Activated CD4-positive, alpha-beta T cell treated with anti-CD3 and anti-CD28 coated beads, Interleukin-2, amount 10 ng/mL, durations not matched to agents 24 days and 14 days (primary cell): ENCODE measurements at regions not wholly inside any gene's neighbourhood (a gene's known extent, or its start where the extent isn't known, plus 50 kb on each side); places are given as distances from the start of the nearest gene placed in this dataset.
"Not testable (repeated sequence)": the region's sequence is repeated elsewhere in the genome, so short reads cannot be mapped to it uniquely, and the experiment has no call there.

Experiments
- DNase-seq: peaks from one replicate; pipeline ENCODE4 v3.0.0; 2022
- H3K27ac Mint-ChIP-seq: one replicate; pipeline ENCODE4 v1.8.0; 2022; ENCODE audit warnings: mild to moderate bottlenecking, mixed read lengths
- H3K27me3 Mint-ChIP-seq: one replicate; pipeline ENCODE4 v1.8.0; 2022; ENCODE audit warnings: mixed read lengths
- H3K36me3 Mint-ChIP-seq: one replicate; pipeline ENCODE4 v1.8.0; 2022; ENCODE audit warnings: low read depth, mild to moderate bottlenecking, mixed read lengths
- H3K4me1 Mint-ChIP-seq: one replicate; pipeline ENCODE4 v1.8.0; 2021; ENCODE audit warnings: mixed read lengths
- H3K4me3 Mint-ChIP-seq: one replicate; pipeline ENCODE4 v1.8.0; 2022; ENCODE audit warnings: mild to moderate bottlenecking, moderate library complexity, mixed read lengths
- H3K9me3 Mint-ChIP-seq: one replicate; pipeline ENCODE4 v1.8.0; 2021; ENCODE audit warnings: mixed read lengths
- intact Hi-C: fragments of 100-400 bp; cut with micrococcal nuclease; formaldehyde crosslinking; loops from one replicate; pipeline ENCODE4 v1.15.1; 2023

DNA sequence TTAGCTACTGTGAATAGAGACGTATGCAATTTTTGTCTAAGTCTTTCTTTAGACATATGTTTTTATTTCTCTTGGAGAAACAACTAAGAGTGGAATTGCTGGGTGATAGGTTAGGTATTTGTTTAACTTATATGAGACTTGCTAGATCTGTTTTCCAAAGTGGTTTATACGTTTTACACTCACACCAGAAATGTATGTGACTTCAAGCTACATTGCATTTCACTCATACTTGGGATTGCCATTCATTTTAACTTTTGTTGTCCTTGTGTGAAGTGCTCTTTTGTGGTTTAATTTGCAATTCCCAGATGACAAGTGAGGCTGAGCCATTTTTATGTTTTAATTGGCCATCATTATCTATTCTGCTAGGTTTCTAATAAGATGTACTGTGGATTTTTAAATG is 817.2 kb downstream of the GLUD2 start:
- H3K27ac Mint-ChIP-seq, result no peak overlapping the region
- H3K27me3 Mint-ChIP-seq, result no peaks in the 10 kb centered on the region
- no peaks in the 10 kb centered on the region for H3K36me3 Mint-ChIP-seq
- no peak for DNase-seq
- H3K4me1 Mint-ChIP-seq, result no peaks in the 10 kb centered on the region
- no peaks in the 10 kb centered on the region for H3K9me3 Mint-ChIP-seq
- H3K4me3 Mint-ChIP-seq, result no peak overlapping the region
- intact Hi-C loops, result no loop called here

DNA sequence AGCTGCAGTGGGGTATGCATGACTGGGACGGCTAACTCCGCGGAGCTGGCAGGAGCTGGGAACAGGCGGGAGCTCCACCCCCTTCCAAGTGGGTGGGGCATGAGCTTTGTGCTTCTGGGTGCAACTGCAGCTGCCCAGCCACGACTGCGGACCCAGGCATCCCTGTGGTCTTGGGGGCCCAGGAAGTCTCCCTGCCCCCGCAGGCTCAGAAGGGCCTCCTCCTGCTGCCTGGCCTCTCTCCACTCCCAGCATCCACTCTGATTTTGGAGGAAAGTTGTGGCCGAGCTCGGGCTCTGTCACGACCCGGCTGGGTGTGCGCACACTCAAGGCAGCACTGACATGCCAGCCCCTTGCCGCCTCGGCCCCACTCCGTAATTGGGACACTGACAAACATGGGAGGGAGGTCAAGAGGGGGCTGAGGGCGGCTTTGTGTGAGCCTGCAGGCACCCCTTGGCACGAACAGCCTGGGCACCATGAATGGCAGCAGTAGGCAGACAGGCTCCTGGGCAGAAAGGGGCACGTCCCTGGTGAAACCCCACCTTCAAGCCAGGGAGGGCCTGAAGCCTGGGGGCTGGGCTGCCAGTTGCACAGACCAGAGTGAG is 822.6 kb downstream of the GLUD2 start:
- intact Hi-C loops, result no loop called here
- no peak for DNase-seq
- Mint-ChIP-seq H3K4me1 (no peaks in the 10 kb centered on the region), H3K36me3 (no peaks in the 10 kb centered on the region), H3K4me3 (no peak overlapping the region), H3K9me3 (no peaks in the 10 kb centered on the region), H3K27me3 (no peaks in the 10 kb centered on the region), H3K27ac (no peak overlapping the region)

DNA sequence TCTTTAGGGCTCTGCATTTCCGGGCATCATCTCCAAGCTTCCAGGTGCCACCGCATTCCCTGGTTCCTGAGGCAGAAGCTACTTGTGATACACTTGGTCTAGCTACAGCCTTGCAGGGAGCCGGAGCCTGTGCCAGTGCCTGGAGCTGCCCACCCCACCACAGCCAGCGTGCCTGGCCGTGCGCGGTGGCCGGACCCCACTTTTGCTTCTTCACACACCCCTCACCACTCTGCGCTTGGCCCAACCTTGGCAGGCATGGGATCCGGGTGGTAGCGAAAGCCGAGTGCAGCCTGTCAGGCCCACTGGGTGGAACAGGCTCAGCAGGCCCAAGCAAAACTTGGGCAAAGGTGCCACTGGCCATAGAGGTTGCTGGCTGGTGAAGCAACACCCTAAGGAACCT is 823.7 kb downstream of the GLUD2 start:
- intact Hi-C loops, result no loop called here

DNA sequence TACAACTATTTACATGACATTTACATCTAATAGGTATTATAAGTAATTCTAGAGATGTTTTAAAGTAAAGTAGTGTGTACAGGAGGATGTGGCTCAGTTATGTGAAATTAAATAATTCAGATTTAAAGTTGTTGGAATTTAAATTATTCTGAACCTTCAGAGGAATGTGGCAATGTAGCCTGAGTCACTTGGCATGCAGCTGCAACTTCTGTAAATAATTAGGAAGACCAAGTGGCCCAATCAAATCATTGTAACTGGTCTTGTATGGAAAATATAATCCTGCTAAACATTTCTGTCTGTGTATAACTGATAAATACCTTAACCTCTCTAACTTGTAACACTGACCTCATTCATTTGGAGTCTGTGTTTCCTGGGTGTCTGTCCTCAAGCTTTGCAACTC is 828.9 kb downstream of the GLUD2 start:
- Mint-ChIP-seq H3K36me3 (no peaks in the 10 kb centered on the region), H3K27me3 (no peaks in the 10 kb centered on the region), H3K4me1 (no peaks in the 10 kb centered on the region), H3K27ac (no peak overlapping the region), H3K4me3 (no peak overlapping the region), H3K9me3 (no peaks in the 10 kb centered on the region)
- intact Hi-C loops, result no loop called here
- no peak for DNase-seq

More for the DNA sequence above, 823.7 kb downstream of the GLUD2 start:
- Mint-ChIP-seq H3K36me3 (no peaks in the 10 kb centered on the region), H3K4me3 (no peak overlapping the region), H3K27ac (no peak overlapping the region), H3K9me3 (no peaks in the 10 kb centered on the region), H3K4me1 (no peaks in the 10 kb centered on the region), H3K27me3 (no peaks in the 10 kb centered on the region)
- DNase-seq, result no peak

DNA sequence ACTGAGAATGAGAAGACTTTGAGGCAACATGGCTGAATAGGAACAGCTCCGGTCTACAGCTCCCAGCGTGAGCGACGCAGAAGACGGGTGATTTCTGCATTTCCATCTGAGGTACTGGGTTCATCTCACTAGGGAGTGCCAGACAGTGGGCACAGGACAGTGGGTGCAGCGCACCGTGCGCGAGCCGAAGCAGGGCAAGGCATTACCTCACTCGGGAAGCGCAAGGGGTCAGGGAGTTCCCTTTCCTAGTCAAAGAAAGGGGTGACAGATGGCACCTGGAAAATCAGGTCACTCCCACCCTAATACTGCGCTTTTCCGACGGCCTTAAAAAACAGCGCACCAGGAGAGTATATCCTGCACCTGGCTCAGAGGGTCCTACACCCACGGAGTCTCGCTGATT is 829.9 kb downstream of the GLUD2 start:
- H3K4me3 Mint-ChIP-seq, H3K27ac Mint-ChIP-seq, H3K27me3 Mint-ChIP-seq, DNase-seq, H3K4me1 Mint-ChIP-seq, intact Hi-C loops, H3K36me3 Mint-ChIP-seq, H3K9me3 Mint-ChIP-seq: not testable (repeated sequence)

DNA sequence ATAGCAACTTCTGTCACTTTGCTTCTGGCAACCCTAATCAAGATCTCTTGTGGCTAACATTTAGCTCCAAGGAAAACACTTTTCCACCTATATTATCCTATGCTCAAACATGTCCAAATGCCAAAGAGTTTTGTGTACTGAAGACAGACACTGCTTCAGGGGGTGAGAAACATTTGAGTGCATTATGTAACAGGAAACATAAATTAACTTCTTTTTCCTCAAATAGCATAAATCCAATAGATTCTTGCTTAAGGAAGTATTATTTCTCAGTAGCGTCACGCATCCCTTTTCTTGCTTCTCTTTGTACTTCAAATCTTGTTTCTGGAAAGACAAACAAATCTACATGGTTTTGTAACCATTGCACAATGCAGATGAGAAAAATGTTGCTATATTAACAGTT is 839.1 kb downstream of the GLUD2 start:
- Mint-ChIP-seq H3K4me1 (no peaks in the 10 kb centered on the region), H3K27me3 (no peaks in the 10 kb centered on the region), H3K36me3 (no peaks in the 10 kb centered on the region), H3K27ac (no peak overlapping the region), H3K4me3 (no peak overlapping the region), H3K9me3 (no peaks in the 10 kb centered on the region)
- no peak for DNase-seq
- intact Hi-C loops, result no loop called here

DNA sequence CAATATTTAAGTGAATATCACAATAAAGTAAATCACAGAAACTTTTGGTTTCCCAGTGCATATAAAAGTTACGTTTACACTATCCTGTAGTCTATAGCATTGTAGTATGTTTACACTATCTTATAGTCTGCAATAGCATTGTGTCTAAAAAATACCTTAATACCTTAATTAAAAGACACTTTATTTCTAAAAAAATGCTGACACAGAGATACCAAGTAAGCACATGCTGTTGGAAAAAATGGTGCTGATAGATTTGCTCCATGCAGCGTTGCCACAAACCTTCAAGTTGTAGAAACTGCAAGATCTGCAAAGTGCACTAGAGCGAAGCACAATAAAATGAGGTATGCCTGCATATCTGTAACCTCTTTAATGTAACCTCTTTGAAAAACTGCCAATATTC is 847.3 kb downstream of the GLUD2 start:
- H3K36me3 Mint-ChIP-seq, result no peaks in the 10 kb centered on the region
- DNase-seq, result no peak
- intact Hi-C loops, result no loop called here
- H3K9me3 Mint-ChIP-seq, result no peaks in the 10 kb centered on the region
- H3K4me1 Mint-ChIP-seq, result no peaks in the 10 kb centered on the region
- no peaks in the 10 kb centered on the region for H3K27me3 Mint-ChIP-seq
- no peak overlapping the region for H3K27ac Mint-ChIP-seq
- H3K4me3 Mint-ChIP-seq, result no peak overlapping the region

DNA sequence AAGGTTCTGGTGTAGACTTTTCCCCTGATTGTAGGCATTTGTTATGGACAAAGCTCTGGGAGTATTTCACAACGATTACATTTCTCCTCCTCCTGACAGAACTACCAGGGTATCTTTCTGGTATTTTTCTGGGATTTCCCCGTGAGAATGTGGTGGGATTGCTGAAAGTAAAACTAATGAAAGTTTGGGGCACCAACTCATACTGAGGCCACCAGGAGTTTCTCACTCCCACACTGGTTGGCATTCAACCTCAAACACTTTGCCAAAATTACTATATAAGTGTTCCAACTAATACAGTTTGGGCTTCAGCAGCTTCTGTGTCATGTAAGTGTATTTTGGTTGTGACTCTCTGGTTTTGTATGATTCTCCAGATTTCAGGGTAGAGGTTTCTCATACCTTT is 855.1 kb downstream of the GLUD2 start:
- no peak overlapping the region for H3K4me3 Mint-ChIP-seq

DNA sequence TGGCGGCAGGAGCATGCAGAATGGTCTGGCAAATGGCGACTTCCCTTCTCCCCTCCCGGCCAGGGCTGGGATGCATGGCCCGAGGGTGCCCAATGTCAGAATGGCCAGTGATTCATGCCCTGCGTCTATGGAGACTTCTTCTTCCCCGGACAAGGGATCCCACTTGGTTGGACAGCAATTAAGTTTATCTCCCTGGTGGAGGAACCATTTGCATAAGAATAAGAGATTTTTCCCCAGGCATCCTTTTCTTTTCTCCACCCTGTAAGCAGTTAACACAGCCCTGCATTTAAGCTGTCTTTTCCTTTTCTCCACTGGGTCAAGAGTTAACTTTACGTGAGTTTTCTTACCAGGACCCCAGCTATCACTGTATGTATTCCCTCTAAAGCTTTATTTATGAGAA is 856.6 kb downstream of the GLUD2 start:
- DNase-seq, result no peak

More for the DNA sequence above, 855.1 kb downstream of the GLUD2 start:
- no peak for DNase-seq
- H3K27ac Mint-ChIP-seq, result no peak overlapping the region
- H3K4me1 Mint-ChIP-seq, result no peaks in the 10 kb centered on the region
- intact Hi-C loops, result no loop called here
- H3K27me3 Mint-ChIP-seq, result no peaks in the 10 kb centered on the region
- H3K36me3 Mint-ChIP-seq, result no peaks in the 10 kb centered on the region
- H3K9me3 Mint-ChIP-seq, result no peaks in the 10 kb centered on the region

DNA sequence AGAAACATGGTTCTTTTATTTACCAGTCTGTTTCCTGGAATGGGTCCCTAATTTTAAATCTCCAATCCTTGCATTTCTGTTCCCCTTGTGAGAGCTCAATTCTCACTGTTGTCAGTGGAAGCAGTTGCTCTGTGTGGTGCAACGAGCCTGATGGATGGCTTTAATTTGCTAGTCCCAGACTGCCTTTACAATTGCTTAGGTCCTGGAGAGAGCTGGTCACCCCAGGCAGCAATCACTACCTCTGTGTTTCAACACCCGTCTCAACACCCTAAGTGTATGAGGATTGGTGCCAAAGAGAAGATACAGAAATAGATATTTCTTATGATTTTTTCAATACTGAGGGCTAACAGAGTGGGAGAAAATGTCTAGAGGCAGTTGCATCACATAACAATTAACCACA is 873.8 kb downstream of the GLUD2 start:
- no peaks in the 10 kb centered on the region for H3K4me1 Mint-ChIP-seq
- H3K27me3 Mint-ChIP-seq, result no peaks in the 10 kb centered on the region
- H3K9me3 Mint-ChIP-seq, result peaks cover 4% of the 10 kb centered on the region
- H3K36me3 Mint-ChIP-seq, result no peaks in the 10 kb centered on the region
- DNase-seq, result no peak
- H3K4me3 Mint-ChIP-seq, result no peak overlapping the region
- intact Hi-C loops, result no loop called here
- H3K27ac Mint-ChIP-seq, result no peak overlapping the region

More for the DNA sequence above, 856.6 kb downstream of the GLUD2 start:
- Mint-ChIP-seq H3K9me3 (no peaks in the 10 kb centered on the region), H3K36me3 (no peaks in the 10 kb centered on the region), H3K27ac (no peak overlapping the region), H3K4me1 (no peaks in the 10 kb centered on the region), H3K4me3 (no peak overlapping the region), H3K27me3 (no peaks in the 10 kb centered on the region)
- intact Hi-C loops, result no loop called here

DNA sequence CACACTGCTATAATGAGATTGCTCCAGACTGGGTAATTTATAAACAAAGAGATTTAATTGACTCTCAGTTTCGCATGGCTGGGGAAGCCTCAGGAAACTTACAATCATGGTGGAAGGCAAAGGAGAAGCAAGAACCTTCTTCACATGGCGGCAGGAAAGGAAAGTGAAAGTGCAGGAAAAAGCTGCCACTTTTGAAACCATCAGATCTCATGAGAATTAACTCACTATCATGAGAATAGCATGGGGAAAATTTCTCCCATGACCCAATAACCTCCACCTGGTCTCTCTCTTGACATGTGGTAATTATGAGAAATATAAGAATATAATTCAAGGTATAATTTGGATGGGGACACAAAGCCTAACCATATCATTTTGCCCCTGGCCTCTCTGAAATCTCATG is 884.2 kb downstream of the GLUD2 start:
- no peaks in the 10 kb centered on the region for H3K4me1 Mint-ChIP-seq
- no peaks in the 10 kb centered on the region for H3K36me3 Mint-ChIP-seq
- DNase-seq, result no peak
- no peaks in the 10 kb centered on the region for H3K27me3 Mint-ChIP-seq
- intact Hi-C loops, result no loop called here
- no peak overlapping the region for H3K4me3 Mint-ChIP-seq
- no peak overlapping the region for H3K27ac Mint-ChIP-seq
- H3K9me3 Mint-ChIP-seq, result peaks cover 3% of the 10 kb centered on the region

DNA sequence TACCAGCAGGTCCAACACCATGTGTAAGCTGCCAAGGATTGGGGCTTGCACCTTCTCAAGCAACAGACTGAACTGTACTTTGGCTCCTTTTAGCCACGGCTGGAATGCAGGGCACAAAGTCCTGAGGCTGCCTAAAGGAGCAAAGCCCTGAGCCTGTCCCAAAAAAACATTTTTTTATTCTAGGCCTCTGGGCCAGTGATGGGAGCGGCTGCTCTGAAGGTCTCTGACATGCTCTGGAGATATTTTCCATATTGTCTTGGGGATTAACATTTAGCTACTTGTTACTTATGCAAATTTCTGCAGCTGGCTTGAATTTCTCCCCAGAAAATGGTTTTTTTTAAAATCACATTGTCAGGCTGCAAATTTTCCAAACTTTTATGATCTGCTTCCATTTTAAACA is 885.3 kb downstream of the GLUD2 start:
- DNase-seq, result no peak
- H3K27ac Mint-ChIP-seq, result no peak overlapping the region
- intact Hi-C loops, result no loop called here
- no peaks in the 10 kb centered on the region for H3K36me3 Mint-ChIP-seq
- peaks cover 3% of the 10 kb centered on the region for H3K9me3 Mint-ChIP-seq
- no peaks in the 10 kb centered on the region for H3K27me3 Mint-ChIP-seq
- no peaks in the 10 kb centered on the region for H3K4me1 Mint-ChIP-seq
- no peak overlapping the region for H3K4me3 Mint-ChIP-seq

DNA sequence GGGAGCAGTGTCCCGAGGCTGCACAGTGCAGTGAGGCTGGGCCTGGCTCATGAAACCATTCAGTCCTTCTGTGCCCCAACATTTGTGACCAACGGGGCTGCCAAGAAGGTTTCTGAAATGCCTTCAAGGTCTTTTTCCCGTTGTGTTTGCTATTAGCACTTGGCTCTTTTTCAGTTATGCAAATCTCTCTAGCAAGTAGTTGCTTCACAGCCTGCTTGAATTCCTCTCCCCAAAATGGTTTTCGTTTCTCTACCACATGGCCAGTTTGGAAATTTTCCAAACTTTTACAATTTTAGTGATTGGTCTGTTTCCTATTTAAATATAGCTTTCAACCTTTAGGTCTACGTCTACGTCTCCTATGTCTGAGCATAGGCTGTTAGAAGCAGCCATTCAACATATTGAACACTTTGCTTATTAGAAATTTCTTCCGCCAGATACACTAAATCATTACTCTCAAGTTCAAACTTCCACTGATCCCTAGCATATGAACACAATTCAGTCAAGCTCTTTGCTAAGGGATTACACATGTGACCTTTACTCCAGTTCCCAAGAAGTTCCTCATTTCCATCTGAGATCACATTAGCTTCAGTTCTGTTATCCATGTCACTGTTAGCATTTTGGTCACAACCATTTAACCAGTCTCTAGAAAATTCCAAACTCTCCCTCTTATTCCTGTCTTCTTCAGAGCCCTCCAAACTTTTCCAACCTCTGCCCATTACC is 901.8 kb downstream of the GLUD2 start:
- H3K9me3 Mint-ChIP-seq, result no peaks in the 10 kb centered on the region
- H3K27ac Mint-ChIP-seq, result no peak overlapping the region
- no peaks in the 10 kb centered on the region for H3K36me3 Mint-ChIP-seq
- intact Hi-C loops, result no loop called here
- H3K4me3 Mint-ChIP-seq, result no peak overlapping the region
- H3K27me3 Mint-ChIP-seq, result no peaks in the 10 kb centered on the region
- no peaks in the 10 kb centered on the region for H3K4me1 Mint-ChIP-seq
- no peak for DNase-seq

DNA sequence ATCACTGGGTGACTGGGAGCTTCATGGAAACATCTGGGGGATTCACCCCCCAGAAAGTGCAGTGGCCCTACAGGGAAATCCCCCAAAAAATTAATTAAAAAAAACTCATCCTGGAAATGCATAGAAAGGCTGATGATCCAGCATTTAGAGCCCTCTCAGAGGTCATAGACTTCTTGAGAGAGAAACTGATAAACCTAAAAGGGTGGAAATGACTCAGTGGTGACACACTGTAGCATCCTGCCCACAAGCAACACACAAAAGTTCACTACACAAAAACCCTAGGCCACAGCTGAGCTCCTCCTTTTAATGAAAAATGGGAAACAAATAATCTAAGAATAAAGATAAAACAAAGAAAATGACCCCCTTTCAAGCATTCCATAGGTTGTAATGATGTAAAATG is 911.5 kb downstream of the GLUD2 start:
- H3K36me3 Mint-ChIP-seq, result no peaks in the 10 kb centered on the region
- no peaks in the 10 kb centered on the region for H3K4me1 Mint-ChIP-seq
- intact Hi-C loops, result no loop called here

DNA sequence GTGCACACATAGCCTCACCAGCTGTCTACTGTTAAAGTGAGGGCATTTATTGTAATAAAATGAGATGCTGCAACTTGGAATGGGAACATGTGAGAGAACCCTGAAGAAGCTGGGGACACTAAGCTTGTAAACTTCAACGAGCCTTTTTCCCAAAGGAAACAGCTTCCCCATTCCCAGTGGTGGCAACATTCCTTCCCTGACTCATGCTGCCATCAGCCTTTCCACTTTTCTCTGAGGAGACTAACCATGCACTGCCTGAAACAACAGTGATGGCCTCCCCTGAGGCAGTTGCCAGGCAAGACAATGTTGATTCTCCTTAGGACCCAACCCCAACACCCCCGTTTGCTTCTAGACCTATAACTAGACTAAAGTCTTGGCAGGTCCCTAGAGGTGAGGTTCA is 928.3 kb downstream of the GLUD2 start:
- DNase-seq, result no peak
- no peaks in the 10 kb centered on the region for H3K4me1 Mint-ChIP-seq
- H3K36me3 Mint-ChIP-seq, result no peaks in the 10 kb centered on the region
- no peaks in the 10 kb centered on the region for H3K9me3 Mint-ChIP-seq
- no peaks in the 10 kb centered on the region for H3K27me3 Mint-ChIP-seq
- intact Hi-C loops, result no loop called here
- no peak overlapping the region for H3K27ac Mint-ChIP-seq
- no peak overlapping the region for H3K4me3 Mint-ChIP-seq

More for the DNA sequence above, 911.5 kb downstream of the GLUD2 start:
- H3K27me3 Mint-ChIP-seq, result no peaks in the 10 kb centered on the region
- no peak overlapping the region for H3K4me3 Mint-ChIP-seq
- H3K27ac Mint-ChIP-seq, result no peak overlapping the region
- DNase-seq, result no peak
- H3K9me3 Mint-ChIP-seq, result no peaks in the 10 kb centered on the region
